UCSD-AML1 (cell line): ENCODE measurements at regions not wholly inside any gene's neighbourhood (a gene's known extent, or its start where the extent isn't known, plus 50 kb on each side); places are given as distances from the start of the nearest gene placed in this dataset.

ENCODE experiments used
- DNase-seq: peaks from one replicate; lab custom pipeline; 2025; ENCODE audit not compliant: unreplicated experiment; lab: John Stamatoyannopoulos, UW

GRCh38 chr10:123450956-123451605 lies 215.1 kb upstream of the GPR26 start:
- no peak for DNase-seq

- no peak for DNase-seq
These were observed 214.4 kb upstream of the GPR26 start for GRCh38 chr10:123451618-123452245.

- no peak for DNase-seq
These were observed 211.2 kb upstream of the GPR26 start for GRCh38 chr10:123454987-123455386.

DNA sequence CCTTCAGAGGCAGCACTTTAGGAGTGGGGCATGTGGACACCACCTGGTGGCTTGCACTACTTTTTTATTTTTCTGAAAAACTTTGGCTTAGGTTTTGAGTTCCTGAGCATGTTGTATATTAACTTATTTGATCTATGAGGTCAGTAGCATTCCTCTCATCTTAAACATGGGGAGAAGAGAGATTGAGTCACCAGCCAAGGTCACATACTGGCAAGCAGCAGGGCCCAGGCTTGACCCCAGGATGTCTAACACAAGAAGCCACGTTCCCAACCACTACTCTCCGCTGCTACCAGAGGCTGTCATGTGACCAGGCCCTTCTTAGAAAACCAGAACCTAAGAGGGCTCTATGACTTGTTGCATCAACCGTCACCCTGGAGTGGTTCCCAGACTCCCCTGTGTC lies 210.3 kb upstream of the GPR26 start:
- DNase-seq: no peak

DNA sequence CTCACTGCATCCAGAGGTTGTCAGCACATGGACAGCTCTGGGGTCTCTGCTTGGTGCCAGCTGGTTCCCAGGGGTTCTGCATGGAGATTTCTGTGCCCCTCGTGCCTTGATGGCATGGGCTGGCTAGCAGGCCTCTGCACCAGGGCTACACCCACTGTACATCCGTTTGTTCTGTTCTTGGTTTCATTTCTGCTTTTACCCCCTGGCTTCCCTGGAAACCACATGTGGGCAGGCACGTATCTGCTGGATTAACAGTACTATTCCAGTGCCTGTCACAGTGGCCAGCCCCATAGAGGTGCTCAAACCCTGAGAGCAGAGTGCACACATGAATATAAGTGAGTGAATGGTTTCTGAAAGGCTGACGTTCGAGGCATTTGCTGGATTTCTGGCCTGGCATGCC lies 207.2 kb upstream of the GPR26 start:
- no peak for DNase-seq

- no peak for DNase-seq
These were observed 206.6 kb upstream of the GPR26 start for GRCh38 chr10:123459371-123460091.

GRCh38 chr10:123462246-123462645 lies 203.9 kb upstream of the GPR26 start:
- no peak for DNase-seq

GRCh38 chr10:123462756-123463155 lies 203.4 kb upstream of the GPR26 start:
- DNase-seq: no peak

DNA sequence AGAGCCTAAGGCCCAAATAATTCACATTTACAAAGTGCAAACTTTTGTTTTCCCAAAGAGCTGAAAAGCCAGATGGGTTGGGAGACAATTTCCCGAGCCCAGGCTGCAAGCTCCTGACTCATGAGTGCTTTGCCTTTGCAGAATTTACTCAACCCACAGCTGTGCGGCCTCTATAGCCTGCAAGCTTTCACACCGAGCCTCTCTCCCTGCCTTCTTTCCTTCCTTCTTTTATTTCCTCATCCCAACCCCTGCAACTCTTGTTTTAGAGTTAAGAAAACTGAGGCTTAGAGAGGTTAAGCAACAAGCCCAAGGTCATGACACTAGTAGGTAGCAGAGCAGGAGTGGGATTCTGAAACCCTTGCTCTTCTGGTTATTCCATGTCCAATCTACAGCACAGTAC lies 203.0 kb upstream of the GPR26 start:
- DNase-seq: no peak

DNA sequence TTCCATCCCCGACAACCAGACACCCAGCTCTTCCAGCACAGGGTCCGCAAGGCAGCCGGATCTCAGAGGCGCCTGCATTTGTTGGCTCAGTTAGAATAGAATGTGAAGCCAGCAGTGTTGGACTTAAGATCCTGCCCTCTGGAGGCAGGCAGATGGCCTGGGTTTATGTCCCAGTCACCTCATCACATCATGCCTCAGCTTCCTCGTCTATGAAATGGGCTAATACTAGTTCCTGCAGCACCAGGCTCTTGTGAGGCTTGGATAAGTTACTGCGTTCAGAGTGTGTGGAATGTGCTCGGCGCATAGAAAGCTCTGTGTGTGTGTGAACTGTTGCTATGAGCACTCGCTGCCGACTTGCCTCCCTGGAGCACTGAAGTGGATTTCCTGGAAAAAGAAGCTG lies 202.5 kb upstream of the GPR26 start:
- DNase-seq: no peak

- DNase-seq: no peak
These were observed 201.5 kb upstream of the GPR26 start for GRCh38 chr10:123464430-123465323.

DNA sequence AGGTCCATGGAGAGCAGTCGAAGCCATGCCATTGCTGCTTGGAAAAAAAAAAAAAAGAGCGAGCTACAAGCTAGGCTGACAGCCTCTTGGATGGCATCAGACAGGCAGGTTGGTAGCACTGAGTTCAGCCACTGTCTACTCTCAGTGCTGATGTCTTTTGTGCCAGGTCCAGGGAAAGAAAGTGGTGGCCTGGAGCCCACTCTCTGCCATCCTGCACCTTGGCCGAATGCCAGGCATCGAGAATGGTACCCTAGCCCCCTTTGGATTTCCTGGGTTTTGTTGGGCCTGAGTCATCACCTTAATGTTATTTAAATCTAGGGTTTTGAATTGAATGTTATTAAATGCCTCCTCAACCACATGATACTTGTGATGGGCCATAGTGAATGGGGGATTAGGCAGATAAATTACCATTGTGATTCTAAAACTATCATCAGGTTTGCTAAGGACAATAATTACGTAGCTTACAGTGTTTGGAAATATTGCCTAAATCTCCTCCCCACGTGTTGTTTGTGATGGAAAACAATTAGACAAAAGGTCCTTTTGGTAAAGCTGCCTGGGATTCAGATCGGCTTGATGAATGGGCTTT lies 195.7 kb upstream of the GPR26 start:
- no peak for DNase-seq

DNA sequence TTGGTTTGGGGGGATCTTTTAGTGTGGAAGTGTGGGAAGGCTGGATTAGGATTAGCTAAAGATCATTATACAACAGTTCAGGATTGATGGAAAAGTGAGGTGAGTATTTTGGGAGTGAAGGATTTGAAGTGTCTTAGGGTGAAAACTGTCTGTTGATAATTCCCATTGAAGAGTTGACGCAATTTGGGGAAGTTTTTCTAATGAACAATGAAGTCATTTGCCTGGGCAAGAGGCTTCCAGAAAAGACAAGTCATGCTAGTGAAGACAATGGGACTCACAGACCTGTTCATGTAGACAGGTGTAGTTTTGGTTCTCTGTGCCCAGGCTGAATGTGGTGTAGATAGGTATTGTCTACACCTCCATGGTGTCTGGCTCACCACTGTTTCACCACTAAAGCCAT lies 194.3 kb upstream of the GPR26 start:
- DNase-seq: no peak

GRCh38 chr10:123472606-123473005 lies 193.5 kb upstream of the GPR26 start:
- no peak for DNase-seq

DNA sequence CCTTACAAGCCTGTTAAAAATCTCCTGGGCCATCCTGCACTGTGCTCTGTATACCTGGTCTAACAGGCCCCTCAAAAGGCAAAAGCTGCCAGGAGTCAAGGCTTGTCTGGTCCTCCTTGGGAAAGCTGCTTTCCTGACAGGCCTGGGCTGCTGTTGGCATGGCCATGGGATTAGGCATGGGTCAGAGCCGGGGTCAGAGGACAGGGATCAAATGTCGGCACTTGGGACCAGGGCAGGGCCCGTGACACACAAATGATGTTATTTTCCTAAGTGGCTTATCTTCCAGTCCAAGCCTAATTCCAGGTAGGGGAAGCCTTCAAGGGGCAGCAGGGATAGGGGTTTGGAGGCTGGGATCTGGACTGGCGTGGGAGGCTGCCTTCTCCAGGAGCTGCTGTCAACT lies 191.5 kb upstream of the GPR26 start:
- DNase-seq: no peak

DNA sequence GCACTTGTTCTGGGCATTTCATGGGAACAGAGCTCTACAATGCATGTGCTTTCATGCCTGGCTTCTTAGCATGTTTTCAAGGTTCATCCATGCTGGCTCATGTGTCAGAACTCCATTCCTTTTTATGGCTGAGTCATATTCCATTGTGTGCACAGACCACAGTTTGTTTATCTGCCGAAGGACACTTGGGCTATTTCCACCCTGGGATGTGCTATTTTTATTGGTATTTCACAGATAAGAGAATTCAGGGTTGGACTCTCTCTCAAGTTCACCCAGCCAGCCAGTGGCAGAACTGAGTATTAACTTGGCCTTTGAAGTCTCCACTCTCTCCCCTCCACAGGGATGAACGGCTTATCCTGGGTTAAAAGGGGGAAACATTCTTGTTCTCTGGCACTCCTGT lies 190.7 kb upstream of the GPR26 start:
- no peak for DNase-seq

GRCh38 chr10:123478116-123478515 lies 188.0 kb upstream of the GPR26 start:
- DNase-seq: no peak

DNA sequence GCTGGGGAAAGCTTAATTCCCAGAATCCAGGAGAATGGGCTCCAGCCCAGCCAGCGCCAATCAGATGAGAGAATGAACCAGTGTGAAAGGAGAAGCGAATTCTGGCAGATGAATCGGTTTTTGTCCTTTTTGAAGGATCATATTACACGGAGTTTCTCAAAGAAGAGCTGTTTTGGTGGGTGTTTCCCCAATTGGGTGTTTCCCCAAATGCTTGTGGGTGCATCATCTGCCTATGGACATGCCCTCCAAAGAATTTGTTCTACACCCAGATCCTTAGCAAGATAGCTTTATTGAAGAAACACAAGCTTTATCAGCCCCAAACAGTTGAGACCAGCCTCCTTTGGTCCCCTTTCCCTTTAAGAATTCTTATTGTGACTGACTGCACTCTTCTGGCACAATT lies 186.5 kb upstream of the GPR26 start:
- no peak for DNase-seq

DNA sequence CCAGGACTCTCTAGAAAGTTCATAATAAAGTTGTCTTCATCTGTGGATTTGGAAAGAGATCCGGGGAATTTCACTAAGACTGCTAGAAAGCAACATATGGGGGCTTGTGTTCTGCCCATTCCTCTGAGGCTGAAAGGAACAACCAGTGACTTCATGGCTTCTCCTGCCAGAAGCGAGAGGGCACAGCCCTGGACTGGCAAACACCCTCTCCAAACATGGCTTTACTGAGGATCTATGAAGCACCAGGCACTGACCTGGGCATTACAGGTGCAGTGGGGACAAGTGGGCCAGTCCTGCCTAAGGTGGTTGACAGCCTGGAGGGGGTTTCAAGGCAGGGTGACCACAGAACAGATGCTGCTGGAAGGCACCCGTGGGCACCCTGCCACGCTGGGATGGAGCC lies 185.8 kb upstream of the GPR26 start:
- no peak for DNase-seq

DNA sequence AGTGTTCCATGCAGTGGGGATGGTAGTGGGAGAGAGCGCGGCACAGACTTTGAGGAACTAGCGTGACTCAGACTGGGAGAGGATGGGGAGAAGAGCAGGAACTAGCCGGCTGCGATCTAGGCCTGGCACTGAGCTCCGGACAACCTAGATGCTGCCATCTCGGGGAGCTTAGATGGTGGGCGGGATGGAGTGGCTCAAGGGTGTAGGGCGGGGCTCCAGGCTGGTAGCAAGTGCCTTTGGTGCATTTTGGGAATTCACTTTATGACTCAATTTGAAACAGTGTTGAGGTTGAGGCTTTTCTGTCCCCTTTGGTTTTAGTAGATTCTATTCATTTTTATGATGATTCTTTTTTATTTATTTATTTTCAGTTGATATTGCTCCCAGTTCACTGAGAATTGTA lies 185.3 kb upstream of the GPR26 start:
- no peak for DNase-seq

DNA sequence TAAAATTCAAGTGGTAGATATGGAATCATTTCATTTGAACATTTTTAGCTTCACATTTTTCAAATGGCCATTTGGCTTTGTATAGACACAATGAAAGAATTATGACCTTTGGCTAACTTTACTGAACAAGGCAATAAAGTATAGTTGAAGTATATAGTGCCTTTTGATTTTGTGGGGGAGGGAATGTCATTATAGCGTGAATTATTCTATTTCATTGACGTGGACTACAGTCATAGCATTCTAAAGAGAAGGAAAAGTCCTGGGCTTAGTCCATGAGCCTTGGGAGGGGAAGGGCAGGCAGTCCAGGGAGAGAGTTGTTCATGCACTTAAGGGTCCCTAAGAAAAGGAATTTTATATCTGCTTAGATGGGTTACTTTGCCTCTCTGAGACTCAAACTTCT lies 181.4 kb upstream of the GPR26 start:
- DNase-seq: no peak
